ENCODE measurements at regions not wholly inside any gene's neighbourhood (a gene's known extent, or its start where the extent isn't known, plus 50 kb on each side); places are given as distances from the start of the nearest gene placed in this dataset.

- TF ChIP-seq CTCF (IDR thresholded peaks at IDR 0.05) (no peak), POLR2A (IDR thresholded peaks at IDR 0.05) (no peak), POLR2AphosphoS5 (IDR thresholded peaks at IDR 0.05) (no peak), EP300 (IDR thresholded peaks at IDR 0.05) (no peak)
These were observed 253.0 kb downstream of the SNAPC1 start for GRCh38 chr14:62015243-62015642.
